CD4-positive, alpha-beta T cell treated with Interleukin-17A for 1 hour (primary cell): ENCODE measurements at regions not wholly inside any gene's neighbourhood (a gene's known extent, or its start where the extent isn't known, plus 50 kb on each side); places are given as distances from the start of the nearest gene placed in this dataset.
"Not testable (repeated sequence)": the region's sequence is repeated elsewhere in the genome, so short reads cannot be mapped to it uniquely, and the experiment has no call there.

ENCODE experiments used
- DNase-seq: peaks from one replicate; pipeline ENCODE4 v3.0.0-alpha.2; 2020

- no peak for DNase-seq
Measured at GRCh38 chr14:66300886-66301285, 185.3 kb upstream of the CCDC196 start.

- no peak for DNase-seq
Measured at GRCh38 chr14:66306101-66306500, 180.1 kb upstream of the CCDC196 start.

- no peak for DNase-seq
Measured at GRCh38 chr14:66311058-66311457, 175.1 kb upstream of the CCDC196 start.

GRCh38 chr14:66311990-66312389, 174.2 kb upstream of the CCDC196 start:
- DNase-seq = no peak

- DNase-seq = no peak
Measured at GRCh38 chr14:66312451-66312850, 173.7 kb upstream of the CCDC196 start.

GRCh38 chr14:66315098-66315497, 171.1 kb upstream of the CCDC196 start:
- DNase-seq = no peak

GRCh38 chr14:66315548-66315947, 170.6 kb upstream of the CCDC196 start:
- DNase-seq = no peak

- no peak for DNase-seq
Measured at GRCh38 chr14:66322564-66322963, 163.6 kb upstream of the CCDC196 start.

- no peak for DNase-seq
Measured at GRCh38 chr14:66330228-66330627, 155.9 kb upstream of the CCDC196 start.

- DNase-seq = no peak
Measured at GRCh38 chr14:66330916-66331315, 155.3 kb upstream of the CCDC196 start.

GRCh38 chr14:66333293-66333692, 152.9 kb upstream of the CCDC196 start:
- not testable (repeated sequence) for DNase-seq

- no peak for DNase-seq
Measured at GRCh38 chr14:66341239-66341638, 144.9 kb upstream of the CCDC196 start.

GRCh38 chr14:66345986-66346385, 140.2 kb upstream of the CCDC196 start:
- DNase-seq = no peak

- no peak for DNase-seq
Measured at GRCh38 chr14:66351310-66351709, 134.9 kb upstream of the CCDC196 start.

- peak; percentile 52 for DNase-seq
Measured at GRCh38 chr14:66359500-66359899, 126.7 kb upstream of the CCDC196 start.

- no peak for DNase-seq
Measured at GRCh38 chr14:66360366-66360926, 125.7 kb upstream of the CCDC196 start.

GRCh38 chr14:66361013-66361412, 125.2 kb upstream of the CCDC196 start:
- DNase-seq = no peak

GRCh38 chr14:66365388-66365787, 120.8 kb upstream of the CCDC196 start:
- no peak for DNase-seq

- DNase-seq = no peak
Measured at GRCh38 chr14:66369157-66369697, 116.9 kb upstream of the CCDC196 start.

- no peak for DNase-seq
Measured at GRCh38 chr14:66371776-66372175, 114.4 kb upstream of the CCDC196 start.

GRCh38 chr14:66375046-66375964, 110.9 kb upstream of the CCDC196 start:
- DNase-seq = no peak

GRCh38 chr14:66377574-66377973, 108.6 kb upstream of the CCDC196 start:
- no peak for DNase-seq

- DNase-seq = no peak
Measured at GRCh38 chr14:66378712-66379505, 107.3 kb upstream of the CCDC196 start.
